GM12892 (cell line): ENCODE measurements at regions not wholly inside any gene's neighbourhood (a gene's known extent, or its start where the extent isn't known, plus 50 kb on each side); places are given as distances from the start of the nearest gene placed in this dataset.

Experiments
- POLR2A ChIP-seq: IDR thresholded peaks from 2 replicates; pipeline ENCODE4 v1.6.1; 2011; ENCODE audit warnings: low read depth, low read length, control low read depth
- TAF1 ChIP-seq: IDR thresholded peaks from 2 replicates; pipeline ENCODE4 v1.6.1; 2011; ENCODE audit warnings: low read depth, mild to moderate bottlenecking, control low read depth, low read length, borderline replicate concordance

- TF ChIP-seq TAF1 (no peak), POLR2A (no peak)
Observed at GRCh38 chr3:78277801-78278200, 1237.9 kb downstream of the ROBO2 start.
